NCI-H2029 (cell line): ENCODE measurements at regions not wholly inside any gene's neighbourhood (a gene's known extent, or its start where the extent isn't known, plus 50 kb on each side); places are given as distances from the start of the nearest gene placed in this dataset.

Experiments used
- DNase-seq: peaks from one replicate; lab custom pipeline; 2025; lab: John Stamatoyannopoulos, UW

DNA sequence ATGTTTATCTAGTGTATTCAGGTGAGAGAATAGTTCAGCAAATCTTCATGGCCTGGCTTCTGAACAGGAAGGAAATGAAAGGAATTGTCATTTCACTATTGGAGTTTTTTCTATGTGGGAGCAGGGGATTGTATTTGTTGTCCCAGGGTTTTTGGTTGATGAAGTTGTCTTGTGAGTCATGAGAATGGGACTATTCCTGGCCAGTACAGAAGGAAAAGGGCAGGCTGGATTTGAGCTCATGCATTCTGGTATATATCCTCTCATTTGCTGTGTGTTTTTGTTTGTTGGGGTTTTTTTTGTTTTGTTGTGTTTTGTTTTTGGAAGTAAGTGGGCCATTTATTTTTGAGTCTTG is 101.2 kb upstream of the MKLN1 start:
- no peak for DNase-seq

DNA sequence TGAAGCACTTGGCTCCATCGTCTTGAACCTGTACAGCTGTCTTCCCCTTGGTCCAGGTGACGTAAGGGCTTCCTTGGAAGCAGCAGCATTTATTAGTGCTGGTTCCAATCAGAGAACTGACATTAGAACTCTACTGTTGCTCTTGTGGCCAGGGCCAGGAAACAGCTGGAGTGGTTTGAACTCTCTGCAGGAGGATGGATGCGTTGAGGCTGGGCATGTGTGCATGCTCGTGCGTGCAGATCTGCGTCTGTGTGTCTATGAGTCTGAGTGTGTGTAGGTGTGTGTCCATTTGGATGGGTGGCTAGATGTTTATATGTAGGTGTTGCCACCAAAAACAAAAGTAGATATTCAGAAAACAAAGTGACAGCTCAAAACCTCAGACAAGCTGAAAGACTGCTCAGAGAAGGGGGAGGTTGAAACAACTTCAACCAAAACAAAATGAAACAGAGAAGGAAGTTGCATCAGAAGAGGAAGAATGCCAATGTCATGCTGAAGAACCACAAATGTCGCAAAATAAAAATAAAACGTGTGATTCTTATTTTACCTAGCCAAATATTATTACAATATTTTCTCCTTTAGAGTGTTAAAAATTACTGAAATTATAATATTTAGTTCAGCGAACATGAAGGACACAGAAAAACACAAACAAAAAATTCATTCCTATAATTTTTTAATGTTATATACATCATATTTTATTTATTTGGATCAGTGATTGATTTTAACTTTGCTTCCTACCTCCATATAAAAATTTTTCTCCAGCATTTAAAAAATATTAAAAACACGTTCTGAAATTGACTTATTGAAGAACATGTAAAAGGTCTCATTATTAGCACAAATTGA is 96.1 kb upstream of the MKLN1 start:
- DNase-seq, result no peak

GRCh38 chr7:131232768-131233167 is 94.9 kb upstream of the MKLN1 start:
- no peak for DNase-seq

DNA sequence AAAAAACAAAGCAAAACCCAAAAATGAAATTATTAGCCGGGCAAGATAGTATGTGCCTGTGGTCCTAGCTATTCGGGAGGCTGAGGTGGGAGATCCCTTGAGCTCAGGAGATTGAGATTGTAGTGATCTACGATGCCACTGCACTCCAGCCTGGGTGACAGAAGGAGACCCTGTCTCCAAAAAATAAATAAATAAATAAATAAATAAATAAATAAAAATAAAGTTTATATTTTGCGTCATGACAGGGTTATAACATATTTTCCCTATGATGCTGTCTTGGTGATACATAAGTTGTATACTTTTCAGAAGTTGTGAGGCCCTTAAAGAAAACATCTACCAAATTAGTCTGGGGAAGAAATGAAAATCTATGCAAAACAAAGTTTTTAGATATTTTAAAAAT is 94.5 kb upstream of the MKLN1 start:
- no peak for DNase-seq

- no peak for DNase-seq
These were observed 92.8 kb upstream of the MKLN1 start for GRCh38 chr7:131234719-131235488.

DNA sequence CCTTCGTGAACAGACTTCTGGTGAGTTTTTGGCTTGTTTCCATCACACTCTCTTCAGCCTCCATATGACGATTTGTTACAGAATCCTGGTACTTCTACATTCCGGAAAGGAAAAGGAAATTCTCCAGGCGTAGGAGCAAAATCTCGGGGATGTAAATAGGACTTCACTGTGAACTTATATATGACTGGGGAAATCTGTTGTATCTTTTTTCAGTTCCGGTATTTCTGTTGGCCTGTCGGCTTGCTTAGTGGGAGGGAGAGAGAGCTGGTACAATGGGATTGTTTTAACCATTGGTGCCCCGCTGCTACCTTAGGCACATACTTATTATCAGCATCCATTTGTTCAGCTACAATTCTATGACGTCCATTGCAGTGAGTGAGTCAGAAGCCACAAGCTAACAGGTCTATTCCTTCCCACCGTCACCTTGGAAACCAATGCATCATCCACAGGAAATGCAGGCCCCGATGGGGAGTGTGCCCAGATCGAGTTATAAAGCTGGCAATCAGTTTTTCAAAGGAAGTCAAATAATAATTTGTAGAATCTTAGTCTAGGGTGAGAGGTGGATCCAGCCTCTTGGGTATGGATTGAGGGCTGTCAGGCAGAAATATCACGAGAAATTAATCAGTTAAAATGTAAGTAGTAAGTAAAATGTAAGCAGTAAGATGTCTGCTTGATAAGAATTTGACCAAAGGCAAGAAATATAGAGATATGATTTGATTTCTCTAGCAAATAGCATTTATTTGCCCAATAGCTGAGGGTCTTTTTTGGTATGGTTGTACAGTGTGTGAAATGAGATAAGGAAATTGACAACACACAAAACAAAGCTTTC is 92.0 kb upstream of the MKLN1 start:
- no peak for DNase-seq

GRCh38 chr7:131236318-131236672 is 91.4 kb upstream of the MKLN1 start:
- DNase-seq, result no peak

DNA sequence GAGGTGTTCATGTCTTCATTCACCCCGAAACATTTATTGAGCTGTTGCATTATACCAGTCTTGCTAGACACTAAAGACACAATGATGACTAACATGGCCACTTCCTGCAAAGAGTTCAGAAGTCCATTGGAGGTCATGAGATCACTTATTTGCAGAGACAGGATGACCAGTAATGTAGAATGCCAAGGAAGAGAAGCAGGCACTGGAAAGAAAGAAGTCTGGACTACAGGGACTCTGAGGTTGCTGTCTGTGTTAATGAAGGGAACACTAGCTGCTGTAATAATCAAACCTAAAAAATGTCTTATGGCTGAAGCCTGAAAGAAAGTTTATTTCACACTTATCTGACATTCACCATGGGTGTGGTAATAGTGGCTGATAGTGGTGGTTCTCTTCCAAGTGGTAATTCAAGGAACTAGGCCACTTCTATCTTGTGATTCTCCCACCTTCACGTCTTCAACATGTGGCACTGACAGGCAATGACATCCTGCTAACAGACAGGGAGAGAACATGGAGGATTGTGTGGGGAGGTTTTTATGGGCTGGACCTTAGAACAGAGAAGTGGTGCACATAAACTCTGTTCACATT is 89.2 kb upstream of the MKLN1 start:
- no peak for DNase-seq

DNA sequence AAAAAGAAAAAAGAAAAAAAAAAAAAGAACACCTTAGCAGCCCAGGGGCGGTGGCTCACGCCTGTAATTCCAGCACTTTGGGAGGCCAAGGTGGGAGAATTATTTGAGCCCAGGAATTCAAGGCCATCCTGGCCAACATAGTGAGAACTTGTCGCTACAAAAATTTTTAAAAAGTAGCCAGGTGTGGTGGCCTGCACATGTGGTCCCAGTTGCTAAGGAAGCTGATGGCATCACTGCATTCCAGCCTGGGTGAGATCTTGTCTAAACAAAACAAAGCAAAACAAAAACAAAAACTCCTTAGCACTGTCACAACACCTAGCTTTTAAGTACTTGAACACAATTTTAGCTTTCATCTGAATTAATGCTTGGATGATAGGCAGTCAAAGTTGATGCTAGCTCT is 86.3 kb upstream of the MKLN1 start:
- DNase-seq, result no peak

GRCh38 chr7:131242123-131242650 is 85.5 kb upstream of the MKLN1 start:
- no peak for DNase-seq

DNA sequence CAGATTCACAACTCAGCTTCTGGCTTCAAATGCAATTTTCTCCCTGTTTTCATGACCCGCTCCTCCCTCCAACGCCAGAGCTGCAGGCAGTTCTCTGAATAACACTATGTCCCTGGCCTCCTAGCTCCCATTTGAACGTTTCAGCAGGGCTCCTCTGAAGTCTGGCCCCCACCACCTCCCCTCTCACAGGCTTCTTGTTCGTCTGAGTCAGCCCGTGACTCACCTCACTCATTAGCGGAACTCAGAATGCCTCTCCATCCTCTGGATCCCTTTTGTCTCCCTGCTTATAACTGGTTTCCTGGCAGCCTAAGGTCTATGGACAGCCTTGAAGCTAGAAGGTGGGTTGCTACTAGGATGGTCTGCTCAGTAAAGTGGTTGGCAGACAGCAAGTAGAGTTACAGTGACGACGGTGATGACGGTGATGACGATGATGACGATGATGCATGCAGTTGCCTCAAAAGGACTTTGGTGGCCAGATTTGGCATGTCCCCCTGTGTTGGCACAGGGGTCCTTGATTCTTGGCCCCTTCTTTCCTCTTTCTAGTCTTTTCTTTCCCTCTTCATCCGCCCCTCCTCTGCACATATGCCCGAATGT is 83.3 kb upstream of the MKLN1 start:
- no peak for DNase-seq

- DNase-seq, result no peak
These were observed 78.7 kb upstream of the MKLN1 start for GRCh38 chr7:131249003-131249402.

GRCh38 chr7:131249483-131249882 is 78.2 kb upstream of the MKLN1 start:
- DNase-seq, result no peak

GRCh38 chr7:131250331-131250730 is 77.3 kb upstream of the MKLN1 start:
- no peak for DNase-seq

GRCh38 chr7:131251371-131251770 is 76.3 kb upstream of the MKLN1 start:
- DNase-seq, result no peak

DNA sequence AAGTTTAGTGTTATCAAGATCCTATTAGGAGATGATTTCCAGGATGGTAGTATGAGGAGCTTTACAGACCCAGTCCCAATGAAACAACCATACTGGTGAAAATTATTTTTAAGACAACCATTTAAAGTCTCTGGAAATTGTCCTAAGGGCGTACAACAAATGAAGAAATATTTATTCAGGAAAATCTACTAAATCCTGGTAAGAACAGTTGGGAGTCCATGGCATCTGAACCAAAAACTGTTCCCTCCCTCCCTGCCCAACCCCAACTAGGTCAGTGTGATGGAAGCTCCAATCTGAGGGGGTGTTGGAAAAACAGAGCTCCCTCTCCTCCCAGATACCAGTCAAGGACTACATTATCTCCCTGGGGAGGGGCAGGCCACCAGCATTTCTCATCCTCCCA is 74.7 kb upstream of the MKLN1 start:
- no peak for DNase-seq

GRCh38 chr7:131254211-131254610 is 73.5 kb upstream of the MKLN1 start:
- no peak for DNase-seq

DNA sequence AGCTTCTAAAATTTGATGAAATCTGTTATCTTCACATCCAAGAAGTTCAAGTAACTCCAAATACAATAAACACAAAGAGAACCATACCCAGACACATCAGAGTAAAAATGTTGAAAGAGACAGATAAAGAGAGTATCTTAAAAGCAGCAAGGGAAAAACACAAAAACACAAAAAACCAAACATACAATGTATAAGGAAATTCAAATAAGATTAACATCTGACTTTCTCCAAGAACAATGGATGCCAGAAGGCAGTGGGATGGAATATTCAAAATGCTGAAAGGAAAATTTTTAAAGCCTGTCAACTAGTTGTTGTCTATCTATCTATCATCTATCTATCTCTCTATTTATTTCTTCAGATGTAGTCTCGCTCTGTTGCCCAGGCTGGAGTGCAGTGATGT is 72.4 kb upstream of the MKLN1 start:
- no peak for DNase-seq

DNA sequence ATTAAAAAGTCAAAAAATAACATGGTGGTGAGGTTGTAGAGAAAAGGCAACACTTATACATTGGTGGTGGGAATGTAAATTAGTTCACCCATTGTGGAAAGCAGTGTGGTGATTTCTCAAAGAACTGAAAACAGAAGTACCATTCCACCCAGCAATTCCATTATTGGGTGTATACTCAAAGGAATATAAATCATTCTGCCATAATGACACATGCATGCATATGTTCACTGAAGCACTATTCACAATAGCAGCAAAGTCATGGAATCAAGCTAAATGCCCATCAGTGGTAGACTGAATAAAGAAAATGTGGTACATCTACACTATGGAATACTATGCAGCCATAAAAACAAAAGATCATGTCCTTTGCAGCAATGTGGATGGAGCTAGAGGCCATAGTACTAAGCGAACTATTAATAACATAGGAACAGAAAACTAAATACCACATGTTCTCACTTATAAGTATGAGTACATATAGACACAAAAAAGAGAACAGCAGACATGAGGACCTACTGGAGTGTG is 66.1 kb upstream of the MKLN1 start:
- no peak for DNase-seq

GRCh38 chr7:131265227-131265626 is 62.4 kb upstream of the MKLN1 start:
- no peak for DNase-seq

DNA sequence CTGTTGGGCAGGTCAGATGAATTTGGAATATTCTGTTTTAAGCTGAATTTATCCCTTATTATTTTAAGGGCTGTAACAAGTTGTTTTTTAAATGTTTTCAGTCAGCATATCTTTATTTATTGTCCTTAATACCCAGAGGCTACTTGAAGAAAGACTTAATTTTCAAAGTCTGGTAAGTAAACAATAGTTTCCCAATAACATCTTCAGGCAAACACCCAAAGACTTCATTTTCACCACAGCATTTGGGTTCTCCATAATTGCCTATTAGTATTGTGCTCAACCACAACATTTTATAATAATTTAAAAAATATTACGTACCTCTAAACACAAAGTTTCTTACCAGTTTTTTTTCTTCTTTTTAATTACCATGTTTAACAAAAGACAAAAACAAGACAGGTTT is 60.0 kb upstream of the MKLN1 start:
- DNase-seq, result no peak

GRCh38 chr7:131268906-131269305 is 58.8 kb upstream of the MKLN1 start:
- no peak for DNase-seq
